SK-N-SH (cell line): ENCODE measurements at regions not wholly inside any gene's neighbourhood (a gene's known extent, or its start where the extent isn't known, plus 50 kb on each side); places are given as distances from the start of the nearest gene placed in this dataset.

Experiments used
- CTCF ChIA-PET: fragments of 300-600, 350-600 bp; formaldehyde crosslinking; extraction: SDS; loops from one replicate; lab custom pipeline; 2021; lab: Yijun Ruan, JAX
- POLR2A ChIA-PET: fragments of 350-600 bp; sonication (Branson Sonifier 250); formaldehyde crosslinking; extraction: SDS; loops from one replicate; lab custom pipeline; 2020; ENCODE audit warnings: antibody characterized with exemption, inconsistent platforms; lab: Yijun Ruan, JAX
- DNase-seq: peaks from one replicate; pipeline ENCODE4 v3.0.0; 2012
- H2AFZ ChIP-seq: fragments of 200-600 bp; sonication (generic); 2 replicates; pipeline ENCODE4 v1.8.1; 2016; ENCODE audit warnings: antibody characterized with exemption, mild to moderate bottlenecking, low read depth
- H3F3A ChIP-seq: fragments of 200-600 bp; sonication (generic); replicated peaks from 2 replicates; pipeline ENCODE3; 2016; ENCODE audit warnings: antibody characterized with exemption, mild to moderate bottlenecking; ENCODE audit not compliant: insufficient read depth
- H3K27ac ChIP-seq, 2 experiments: fragments of 200-500 bp in 1 of 2; fragments of 200-600 bp in 1 of 2; sonication (Bioruptor generic) in 1 of 2; sonication (generic), shearing (Covaris generic) in 1 of 2; 2 replicates each; pipeline versions ENCODE4 v1.5.1 to v1.6.1; 2014 to 2016; ENCODE audit warnings: low read depth in 2 of 2, inconsistent platforms in 1 of 2, low read length in 1 of 2, mild to moderate bottlenecking in 1 of 2, mixed read lengths in 1 of 2
- H3K27me3 ChIP-seq: fragments of 200-600 bp; sonication (generic), shearing (Covaris generic); 2 replicates; pipeline ENCODE4 v1.6.1; 2016; ENCODE audit warnings: mixed run types; ENCODE audit not compliant: insufficient read depth
- H3K36me3 ChIP-seq, 2 experiments: fragments of 200-500 bp in 1 of 2; fragments of 200-600 bp in 1 of 2; sonication (Bioruptor generic) in 1 of 2; sonication (generic) in 1 of 2; replicated peaks in 1 of 2; 2 replicates each; pipeline versions ENCODE3 to v1.5.1; 2014 to 2016; ENCODE audit warnings: low read length in 1 of 2, mild to moderate bottlenecking in 1 of 2; ENCODE audit not compliant: insufficient read depth in 2 of 2, control insufficient read depth in 1 of 2
- H3K4me1 ChIP-seq, 2 experiments: fragments of 200-500 bp in 1 of 2; fragments of 200-600 bp in 1 of 2; sonication (Bioruptor generic) in 1 of 2; sonication (generic), shearing (Covaris generic) in 1 of 2; 2 replicates each; pipeline versions ENCODE4 v1.5.1 to v1.6.1; 2014 to 2016; ENCODE audit warnings: low read depth in 1 of 2, low read length in 1 of 2, mixed run types in 1 of 2; ENCODE audit not compliant: insufficient read depth in 2 of 2, control insufficient read depth in 1 of 2
- H3K4me2 ChIP-seq: fragments of 200-600 bp; sonication (generic), shearing (Covaris generic); 2 replicates; pipeline ENCODE4 v1.6.1; 2017; ENCODE audit warnings: mixed run types
- H3K4me3 ChIP-seq, 2 experiments: fragments of 200-500 bp in 1 of 2; fragments of 200-600 bp in 1 of 2; sonication (Bioruptor generic) in 1 of 2; sonication (generic), shearing (Covaris generic) in 1 of 2; 2 replicates each; pipeline versions ENCODE4 v1.5.1 to v1.8.1; 2014 to 2016; ENCODE audit warnings: low read depth in 2 of 2, inconsistent platforms in 1 of 2, low read length in 1 of 2, mild to moderate bottlenecking in 1 of 2, mixed read lengths in 1 of 2, moderate library complexity in 1 of 2
- H3K79me2 ChIP-seq: fragments of 200-600 bp; sonication (generic); 2 replicates; pipeline ENCODE4 v1.8.1; 2017; ENCODE audit warnings: mild to moderate bottlenecking; ENCODE audit not compliant: insufficient read depth
- H3K9ac ChIP-seq: fragments of 200-600 bp; sonication (generic); 2 replicates; pipeline ENCODE4 v1.6.1; 2017; ENCODE audit warnings: mixed run types
- H3K9me2 ChIP-seq: fragments of 200-600 bp; sonication (generic); 2 replicates; pipeline ENCODE4 v1.6.1; 2017; ENCODE audit warnings: mixed run types
- H3K9me3 ChIP-seq: fragments of 200-600 bp; sonication (generic); 2 replicates; pipeline ENCODE4 v1.6.1; 2017; ENCODE audit warnings: mixed run types, mild to moderate bottlenecking, moderate library complexity
- H4K20me1 ChIP-seq: fragments of 200-600 bp; sonication (generic); 2 replicates; pipeline ENCODE4 v1.6.1; 2017; ENCODE audit warnings: mild to moderate bottlenecking, mixed run types; ENCODE audit not compliant: insufficient read depth
- CHD2 ChIP-seq: fragments of 150-350 bp; IDR thresholded peaks from 2 replicates; pipeline ENCODE4 v1.6.1; 2018; ENCODE audit warnings: low read length; ENCODE audit not compliant: partially characterized antibody
- CTCF ChIP-seq: fragments of 200-600 bp; sonication (generic); IDR thresholded peaks from 2 replicates; pipeline ENCODE4 v1.6.1; 2017; ENCODE audit warnings: antibody characterized with exemption, mild to moderate bottlenecking, moderate library complexity
- ELF1 ChIP-seq: IDR thresholded peaks from 2 replicates; pipeline ENCODE4 v1.4.0; 2012
- EZH2phosphoT487 ChIP-seq: fragments of 200-600 bp; sonication (generic); IDR thresholded peaks from 2 replicates; pipeline ENCODE4 v1.6.1; 2017; ENCODE audit warnings: low read depth, mixed run types, mild to moderate bottlenecking, antibody characterized with exemption, moderate library complexity, borderline replicate concordance
- GATA2 ChIP-seq: sonication (generic); formaldehyde crosslinking; IDR thresholded peaks from 2 replicates; pipeline ENCODE4 v1.5.0; 2020; ENCODE audit warnings: mild to moderate bottlenecking, missing genetic modification reagents
- IRF3 ChIP-seq: fragments of 150-350 bp; IDR thresholded peaks from 2 replicates; pipeline ENCODE4 v1.6.1; 2016; ENCODE audit warnings: mild to moderate bottlenecking, low read depth, low read length
- JUND ChIP-seq: IDR thresholded peaks from 2 replicates; pipeline ENCODE4 v1.4.0; 2012
- MAX ChIP-seq: IDR thresholded peaks from 2 replicates; pipeline ENCODE4 v1.4.0; 2012; ENCODE audit warnings: low read depth
- MEF2A ChIP-seq: IDR thresholded peaks from 2 replicates; pipeline ENCODE4 v1.4.0; 2012; ENCODE audit warnings: low read depth, borderline replicate concordance
- POLR2AphosphoS5 ChIP-seq: IDR thresholded peaks from 2 replicates; pipeline ENCODE4 v1.6.1; 2012; ENCODE audit warnings: low read depth, low read length
- RAD21 ChIP-seq: IDR thresholded peaks from 2 replicates; pipeline ENCODE4 v1.6.1; 2012; ENCODE audit warnings: mild to moderate bottlenecking, low read length
- RCOR1 ChIP-seq: fragments of 150-350 bp; IDR thresholded peaks from 2 replicates; pipeline ENCODE4 v1.6.1; 2017; ENCODE audit warnings: antibody characterized with exemption, low read length
- RFX5 ChIP-seq: IDR thresholded peaks from 2 replicates; pipeline ENCODE4 v1.6.1; 2012; ENCODE audit warnings: mild to moderate bottlenecking, improper control_type of control experiment, low read length
- RXRA ChIP-seq: IDR thresholded peaks from 2 replicates; pipeline ENCODE4 v1.4.0; 2012; ENCODE audit warnings: low read depth, mild to moderate bottlenecking, borderline replicate concordance
- USF1 ChIP-seq: IDR thresholded peaks from 2 replicates; pipeline ENCODE4 v1.4.0; 2012; ENCODE audit warnings: low read depth, borderline replicate concordance
- USF2 ChIP-seq: fragments of 150-350 bp; IDR thresholded peaks from 2 replicates; pipeline ENCODE4 v1.6.1; 2017; ENCODE audit warnings: antibody characterized with exemption, low read length, low read depth, borderline replicate concordance
- YY1 ChIP-seq: IDR thresholded peaks from 2 replicates; pipeline ENCODE4 v1.4.0; 2012; ENCODE audit warnings: low read depth, mild to moderate bottlenecking
- WGBS: methylation state at CpG from one replicate; pipeline ENCODE4 v1.1.6; 2017; ENCODE audit warnings: low lambda C conversion rate; 5-methylcytosine and 5-hydroxymethylcytosine counted together

- no peaks in the 10 kb centered on the region; a peak in 1 of 4 replicates for H3K4me1 ChIP-seq
- TF ChIP-seq ELF1 (no peak), YY1 (no peak), USF2 (no peak), CTCF (no peak), MEF2A (no peak), RXRA (no peak), POLR2AphosphoS5 (no peak)
- H3K27ac ChIP-seq, result no peak overlapping the region
- 82% methylated on average over 10 of the region's 10 CpGs for WGBS
- no peaks in the 10 kb centered on the region for H3K79me2 ChIP-seq
- H4K20me1 ChIP-seq, result no peaks in the 10 kb centered on the region
- no peaks in the 10 kb centered on the region for H3F3A ChIP-seq
- no peaks in the 10 kb centered on the region for H3K36me3 ChIP-seq
- POLR2A ChIA-PET, result no interaction called here
- H3K27me3 ChIP-seq, result peaks cover 7% of the 10 kb centered on the region; the same call in 1 of the 2 replicates
- H3K4me3 ChIP-seq, result no peak overlapping the region
- no peak overlapping the region for H2AFZ ChIP-seq
- no peak for DNase-seq
- CTCF ChIA-PET, result interaction anchor here (2.3 kb wide), 1 partner anchor 179 kb away, joined by 6 read pairs; no protein-coding TSS in a partner anchor
- no peak overlapping the region for H3K9ac ChIP-seq
- no peaks in the 10 kb centered on the region for H3K9me3 ChIP-seq
- H3K9me2 ChIP-seq, result no peaks in the 10 kb centered on the region
- H3K4me2 ChIP-seq, result no peak overlapping the region
Observed at GRCh38 chr5:168226012-168226411, 65.4 kb upstream of the WWC1 start.

- H3K4me3 ChIP-seq, result no peak overlapping the region
- no peaks in the 10 kb centered on the region for H3K9me3 ChIP-seq
- H3K4me2 ChIP-seq, result no peak overlapping the region
- no peaks in the 10 kb centered on the region for H3F3A ChIP-seq
- H3K27me3 ChIP-seq, result peaks cover 1% of the 10 kb centered on the region; the same call in 1 of the 2 replicates
- 60% methylated on average over 8 of the region's 8 CpGs for WGBS
- no peaks in the 10 kb centered on the region for H3K79me2 ChIP-seq
- no peak overlapping the region for H3K9ac ChIP-seq
- DNase-seq, result no peak
- H4K20me1 ChIP-seq, result no peaks in the 10 kb centered on the region
- TF ChIP-seq RFX5 (no peak), CHD2 (no peak), EZH2phosphoT487 (no peak), IRF3 (no peak), MAX (no peak), RCOR1 (no peak), JUND (no peak), POLR2AphosphoS5 (no peak), USF1 (no peak), ELF1 (no peak), GATA2 (no peak), RAD21 (no peak)
- H3K27ac ChIP-seq, result no peak overlapping the region
- H3K36me3 ChIP-seq, result no peaks in the 10 kb centered on the region
- H3K9me2 ChIP-seq, result no peaks in the 10 kb centered on the region
- POLR2A ChIA-PET, result no interaction called here
- H3K4me1 ChIP-seq, result no peaks in the 10 kb centered on the region; a peak in 1 of 4 replicates
- H2AFZ ChIP-seq, result no peak overlapping the region
- CTCF ChIA-PET, result interaction anchor here (1.6 to 2.3 kb wide), 2 partner anchors 117 to 180 kb away, joined by 5 to 6 read pairs; no protein-coding TSS in a partner anchor
Observed at GRCh38 chr5:168227001-168227400, 64.4 kb upstream of the WWC1 start.
